Loucy (cell line): ENCODE measurements at regions not wholly inside any gene's neighbourhood (a gene's known extent, or its start where the extent isn't known, plus 50 kb on each side); places are given as distances from the start of the nearest gene placed in this dataset.

Source experiments
- H2AFZ ChIP-seq: fragments of 200-600 bp; sonication (generic); 2 replicates; pipeline ENCODE4 v1.6.0; 2016; ENCODE audit warnings: antibody characterized with exemption, mild to moderate bottlenecking, low read length, moderate library complexity
- H3F3A ChIP-seq: fragments of 200-600 bp; 2 replicates; pipeline ENCODE4 v1.6.0; 2016; ENCODE audit warnings: antibody characterized with exemption, low read depth, mild to moderate bottlenecking
- H3K27me3 ChIP-seq: fragments of 200-600 bp; sonication (generic); 2 replicates; pipeline ENCODE4 v1.6.1; 2014; ENCODE audit warnings: low read length, mild to moderate bottlenecking; ENCODE audit not compliant: insufficient read depth, poor library complexity, severe bottlenecking
- H3K36me3 ChIP-seq: fragments of 200-600 bp; sonication (generic); 2 replicates; pipeline ENCODE4 v1.6.1; 2016; ENCODE audit warnings: low read length; ENCODE audit not compliant: insufficient read depth
- H3K4me1 ChIP-seq: fragments of 200-600 bp; sonication (generic); 2 replicates; pipeline ENCODE4 v1.5.1; 2014; ENCODE audit warnings: low read length, mild to moderate bottlenecking; ENCODE audit not compliant: insufficient read depth, poor library complexity, severe bottlenecking
- H3K4me2 ChIP-seq: fragments of 200-600 bp; sonication (generic); 2 replicates; pipeline ENCODE4 v1.6.0; 2014; ENCODE audit warnings: antibody characterized with exemption, low read length, low read depth, mild to moderate bottlenecking; ENCODE audit not compliant: poor library complexity, severe bottlenecking
- H3K4me3 ChIP-seq: fragments of 200-600 bp; sonication (generic); 2 replicates; pipeline ENCODE4 v1.5.1; 2014; ENCODE audit warnings: low read length, mild to moderate bottlenecking, mixed read lengths; ENCODE audit not compliant: poor library complexity, severe bottlenecking
- H3K79me2 ChIP-seq: fragments of 200-600 bp; sonication (generic); 2 replicates; pipeline ENCODE4 v1.6.1; 2014; ENCODE audit warnings: low read length; ENCODE audit not compliant: insufficient read depth
- H3K9ac ChIP-seq: fragments of 200-600 bp; sonication (generic); 2 replicates; pipeline ENCODE4 v1.6.0; 2014; ENCODE audit warnings: mild to moderate bottlenecking, low read depth, low read length, moderate library complexity; ENCODE audit not compliant: poor library complexity, severe bottlenecking
- H3K9me2 ChIP-seq: fragments of 200-600 bp; sonication (generic); replicated peaks from 2 replicates; pipeline ENCODE4 v1.6.1; 2016; ENCODE audit warnings: low read depth, low read length, mixed read lengths
- H3K9me3 ChIP-seq: fragments of 200-600 bp; sonication (generic); 2 replicates; pipeline ENCODE4 v1.6.1; 2014; ENCODE audit warnings: mild to moderate bottlenecking, antibody characterized with exemption, low read length, low read depth; ENCODE audit not compliant: insufficient read depth
- H4K20me1 ChIP-seq: fragments of 200-600 bp; sonication (generic); 2 replicates; pipeline ENCODE4 v1.6.0; 2014; ENCODE audit warnings: antibody characterized with exemption, low read length, mild to moderate bottlenecking; ENCODE audit not compliant: insufficient read depth, poor library complexity, severe bottlenecking
- CTCF ChIP-seq: fragments of 200-600 bp; sonication (generic); conservative IDR thresholded peaks from 2 replicates; pipeline ENCODE4 v1.5.1; 2014; ENCODE audit warnings: mild to moderate bottlenecking, antibody characterized with exemption, low read length
- EZH2phosphoT487 ChIP-seq: fragments of 200-600 bp; IDR thresholded peaks from 2 replicates; pipeline ENCODE4 v1.6.1; 2018; ENCODE audit warnings: antibody characterized with exemption, mild to moderate bottlenecking, moderate library complexity, borderline replicate concordance

- Histone ChIP-seq H3K27me3 (no peaks in the 10 kb centered on the region), H3K4me3 (no peak overlapping the region), H3K4me2 (no peak overlapping the region), H2AFZ (no peak overlapping the region), H3K9ac (no peak overlapping the region), H3K9me3 (no peaks in the 10 kb centered on the region), H3K79me2 (no peaks in the 10 kb centered on the region), H3F3A (no peaks in the 10 kb centered on the region), H3K36me3 (no peaks in the 10 kb centered on the region), H4K20me1 (no peaks in the 10 kb centered on the region), H3K4me1 (no peaks in the 10 kb centered on the region), H3K9me2 (no peaks in the 10 kb centered on the region)
- no peak for TF ChIP-seq CTCF
- TF ChIP-seq EZH2phosphoT487: no peak
Observed at GRCh38 chr13:79655509-79655908, 174.6 kb downstream of the NDFIP2 start.

GRCh38 chr13:79654520-79654919 lies 173.6 kb downstream of the NDFIP2 start:
- Histone ChIP-seq H3K4me1 (no peaks in the 10 kb centered on the region), H4K20me1 (no peaks in the 10 kb centered on the region), H3K9me3 (no peaks in the 10 kb centered on the region), H3K36me3 (no peaks in the 10 kb centered on the region), H3K9me2 (no peaks in the 10 kb centered on the region), H3K9ac (no peak overlapping the region), H3F3A (no peaks in the 10 kb centered on the region), H3K4me2 (no peak overlapping the region), H3K4me3 (no peak overlapping the region), H2AFZ (no peak overlapping the region), H3K79me2 (no peaks in the 10 kb centered on the region), H3K27me3 (no peaks in the 10 kb centered on the region)
- no peak for TF ChIP-seq EZH2phosphoT487
- TF ChIP-seq CTCF: no peak

GRCh38 chr13:79650688-79651087 lies 169.7 kb downstream of the NDFIP2 start:
- H3K27me3 ChIP-seq: no peaks in the 10 kb centered on the region
- no peaks in the 10 kb centered on the region for H4K20me1 ChIP-seq
- H2AFZ ChIP-seq: no peak overlapping the region
- TF ChIP-seq CTCF (no peak), EZH2phosphoT487 (no peak)
- no peak overlapping the region for H3K4me3 ChIP-seq
- H3K36me3 ChIP-seq: no peaks in the 10 kb centered on the region
- no peaks in the 10 kb centered on the region for H3K79me2 ChIP-seq
- H3K9me2 ChIP-seq: no peaks in the 10 kb centered on the region
- H3F3A ChIP-seq: no peaks in the 10 kb centered on the region
- peaks cover 27% of the 10 kb centered on the region for H3K4me1 ChIP-seq
- no peaks in the 10 kb centered on the region for H3K9me3 ChIP-seq
- no peak overlapping the region for H3K9ac ChIP-seq
- H3K4me2 ChIP-seq: no peak overlapping the region
